Caco-2 (cell line): ENCODE measurements at regions not wholly inside any gene's neighbourhood (a gene's known extent, or its start where the extent isn't known, plus 50 kb on each side); places are given as distances from the start of the nearest gene placed in this dataset.

ENCODE experiments used
- BruUV-seq: library from RNA; stranded (reverse); fragments of 400-500 nt; replicated peaks from 2 replicates; lab custom pipeline; 2021; lab: Mats Ljungman, UMichigan
- CTCF ChIA-PET: fragments of 300-600 bp; sonication (Branson Sonifier 250); formaldehyde crosslinking; loops from one replicate; lab custom pipeline; 2022; ENCODE audit warnings: antibody characterized with exemption; lab: Charles Lee
- POLR2A ChIA-PET: fragments of 300-600 bp; sonication (Branson Sonifier 250); formaldehyde crosslinking; loops from one replicate; lab custom pipeline; 2022; ENCODE audit warnings: antibody characterized with exemption; lab: Charles Lee
- DNase-seq, 2 experiments: peaks; one replicate each; pipeline versions ENCODE4 v3.0.0 to v3.0.0-alpha.2; 2020 to 2022
- H3K27me3 ChIP-seq: replicated peaks from 2 replicates; pipeline ENCODE4 v1.6.0; 2011; ENCODE audit warnings: low read length; ENCODE audit not compliant: control insufficient read depth, insufficient read depth
- H3K36me3 ChIP-seq: 2 replicates; pipeline ENCODE4 v1.5.1; 2011; ENCODE audit warnings: low read length; ENCODE audit not compliant: control insufficient read depth, insufficient read depth
- H3K4me1 ChIP-seq: fragments of 250-450 bp; sonication (Bioruptor Pico); 2 replicates; pipeline ENCODE4 v1.5.1; 2020; ENCODE audit warnings: mild to moderate bottlenecking
- H3K4me3 ChIP-seq: 2 replicates; pipeline ENCODE4 v1.5.1; 2011; ENCODE audit warnings: low read depth, mild to moderate bottlenecking, control low read depth, low read length
- H3K9me3 ChIP-seq: fragments of 250-450 bp; sonication (Bioruptor Pico); 2 replicates; pipeline ENCODE4 v1.5.1; 2020; ENCODE audit warnings: mild to moderate bottlenecking, moderate library complexity
- H3K27ac Mint-ChIP-seq: one replicate; pipeline ENCODE4 v1.8.0; 2022; ENCODE audit warnings: mixed read lengths; ENCODE audit not compliant: unreplicated experiment
- H3K27me3 Mint-ChIP-seq: one replicate; pipeline ENCODE4 v1.8.0; 2022; ENCODE audit warnings: mixed read lengths; ENCODE audit not compliant: insufficient read depth, unreplicated experiment
- H3K36me3 Mint-ChIP-seq: one replicate; pipeline ENCODE4 v1.8.0; 2022; ENCODE audit warnings: mild to moderate bottlenecking, mixed read lengths; ENCODE audit not compliant: insufficient read depth, unreplicated experiment
- H3K4me1 Mint-ChIP-seq: one replicate; pipeline ENCODE4 v1.8.0; 2022; ENCODE audit warnings: low read depth, mixed read lengths; ENCODE audit not compliant: unreplicated experiment
- H3K4me3 Mint-ChIP-seq: one replicate; pipeline ENCODE4 v1.8.0; 2022; ENCODE audit warnings: mild to moderate bottlenecking, moderate library complexity, mixed read lengths; ENCODE audit not compliant: unreplicated experiment
- H3K9me3 Mint-ChIP-seq: one replicate; pipeline ENCODE4 v1.8.0; 2022; ENCODE audit warnings: mixed read lengths; ENCODE audit not compliant: unreplicated experiment
- CTCF ChIP-seq, 2 experiments: fragments of 200-600 bp in 1 of 2; IDR thresholded peaks; 1 replicate in 1 of 2; 2 replicates in 1 of 2; pipeline versions ENCODE4 v1.5.1 to v1.8.0; 2011 to 2022; ENCODE audit warnings: antibody characterized with exemption in 1 of 2, control low read depth in 1 of 2, inconsistent platforms in 1 of 2, low read depth in 1 of 2, low read length in 1 of 2, mild to moderate bottlenecking in 1 of 2, moderate library complexity in 1 of 2; ENCODE audit not compliant: insufficient read depth in 1 of 2, severe bottlenecking in 1 of 2, unreplicated experiment in 1 of 2
- intact Hi-C: fragments of 100-400 bp; cut with micrococcal nuclease; formaldehyde crosslinking; loops from one replicate; pipeline ENCODE4 v1.10.0; 2022; ENCODE audit not compliant: unreplicated experiment

GRCh38 chr13:81446441-81446840 lies 1105.5 kb upstream of the SPRY2 start:
- BruUV-seq: no TSS peak
- no peaks in the 10 kb centered on the region for H3K9me3 ChIP-seq
- H3K4me1 ChIP-seq: no peaks in the 10 kb centered on the region
- intact Hi-C loops: no loop called here
- no peaks in the 10 kb centered on the region for H3K4me1 Mint-ChIP-seq
- H3K4me3 Mint-ChIP-seq: no peak overlapping the region
- ChIA-PET CTCF (no interaction called here), POLR2A (no interaction called here)
- no peaks in the 10 kb centered on the region for H3K36me3 ChIP-seq
- H3K36me3 Mint-ChIP-seq: no peaks in the 10 kb centered on the region
- no peaks in the 10 kb centered on the region for H3K27me3 ChIP-seq
- no peak overlapping the region for H3K27ac Mint-ChIP-seq
- no peak for DNase-seq
- no peak overlapping the region for H3K4me3 ChIP-seq
- no peaks in the 10 kb centered on the region for H3K27me3 Mint-ChIP-seq
- H3K9me3 Mint-ChIP-seq: no peaks in the 10 kb centered on the region
- TF ChIP-seq CTCF (IDR thresholded peaks at IDR 0.05; ENCODE audit: insufficient read depth in 1 of 2, low read depth in 1 of 2, low read length in 1 of 2, severe bottlenecking in 1 of 2, unreplicated experiment in 1 of 2): no peak

- H3K36me3 Mint-ChIP-seq: no peaks in the 10 kb centered on the region
- no peaks in the 10 kb centered on the region for H3K27me3 Mint-ChIP-seq
- no peaks in the 10 kb centered on the region for H3K4me1 Mint-ChIP-seq
- H3K9me3 Mint-ChIP-seq: no peaks in the 10 kb centered on the region
- no peak overlapping the region for H3K4me3 Mint-ChIP-seq
- ChIA-PET POLR2A (no interaction called here), CTCF (no interaction called here)
- DNase-seq: no peak
- no peak overlapping the region for H3K4me3 ChIP-seq
- intact Hi-C loops: no loop called here
- TF ChIP-seq CTCF (IDR thresholded peaks at IDR 0.05; ENCODE audit: insufficient read depth in 1 of 2, low read depth in 1 of 2, low read length in 1 of 2, severe bottlenecking in 1 of 2, unreplicated experiment in 1 of 2): no peak
- H3K9me3 ChIP-seq: no peaks in the 10 kb centered on the region
- H3K4me1 ChIP-seq: no peaks in the 10 kb centered on the region
- no TSS peak for BruUV-seq
- no peaks in the 10 kb centered on the region for H3K27me3 ChIP-seq
- H3K27ac Mint-ChIP-seq: no peak overlapping the region
- H3K36me3 ChIP-seq: no peaks in the 10 kb centered on the region
Observed at GRCh38 chr13:81442904-81443303, 1102.0 kb upstream of the SPRY2 start.

GRCh38 chr13:81425286-81425685 lies 1084.4 kb upstream of the SPRY2 start:
- Histone ChIP-seq H3K36me3 (no peaks in the 10 kb centered on the region), H3K4me3 (no peak overlapping the region), H3K4me1 (no peaks in the 10 kb centered on the region), H3K9me3 (no peaks in the 10 kb centered on the region), H3K27me3 (no peaks in the 10 kb centered on the region)
- DNase-seq: no peak
- Mint-ChIP-seq H3K27ac (no peak overlapping the region), H3K36me3 (no peaks in the 10 kb centered on the region), H3K4me3 (no peak overlapping the region), H3K9me3 (no peaks in the 10 kb centered on the region), H3K27me3 (peaks cover 3% of the 10 kb centered on the region), H3K4me1 (no peaks in the 10 kb centered on the region)
- ChIA-PET CTCF (no interaction called here), POLR2A (no interaction called here)
- no peak for TF ChIP-seq CTCF (IDR thresholded peaks at IDR 0.05; ENCODE audit: insufficient read depth in 1 of 2, low read depth in 1 of 2, low read length in 1 of 2, severe bottlenecking in 1 of 2, unreplicated experiment in 1 of 2)
- no TSS peak for BruUV-seq
- intact Hi-C loops: no loop called here
